ENCODE measurements at regions not wholly inside any gene's neighbourhood (a gene's known extent, or its start where the extent isn't known, plus 50 kb on each side); places are given as distances from the start of the nearest gene placed in this dataset.

DNA sequence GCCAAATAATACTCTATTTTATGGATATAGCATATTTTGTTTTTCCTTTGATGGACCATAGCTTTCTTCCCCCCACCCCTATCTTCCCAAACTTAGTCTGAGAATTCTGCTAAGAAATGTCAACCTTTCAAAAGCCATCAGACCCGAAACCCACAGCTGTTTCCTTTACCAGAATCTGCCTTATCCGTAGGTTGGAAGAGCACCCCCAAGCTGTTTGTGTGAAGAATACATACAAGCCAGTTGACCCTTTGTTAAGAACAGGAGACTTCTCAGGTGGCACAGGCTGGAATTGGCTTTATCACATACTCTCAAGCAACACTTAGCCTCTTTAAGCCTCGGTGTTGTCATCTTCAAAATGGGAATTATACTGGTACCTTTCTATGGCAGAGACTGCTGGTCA lies 135.1 kb downstream of the ACTR3 start:
- TF ChIP-seq CTCF (IDR thresholded peaks at IDR 0.05; ENCODE audit: low read depth, low read length) (no peak), POLR2A (IDR thresholded peaks at IDR 0.05; ENCODE audit: extremely low read depth, insufficient read length) (no peak)
- TF ChIP-seq, protein P1, sequence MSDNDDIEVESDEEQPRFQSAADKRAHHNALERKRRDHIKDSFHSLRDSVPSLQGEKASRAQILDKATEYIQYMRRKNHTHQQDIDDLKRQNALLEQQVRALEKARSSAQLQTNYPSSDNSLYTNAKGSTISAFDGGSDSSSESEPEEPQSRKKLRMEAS (IDR thresholded peaks at IDR 0.05; ENCODE audit: low read depth, low read length): no peak

All from NB4 (cell line).